ENCODE measurements at regions not wholly inside any gene's neighbourhood (a gene's known extent, or its start where the extent isn't known, plus 50 kb on each side); places are given as distances from the start of the nearest gene placed in this dataset.

DNA sequence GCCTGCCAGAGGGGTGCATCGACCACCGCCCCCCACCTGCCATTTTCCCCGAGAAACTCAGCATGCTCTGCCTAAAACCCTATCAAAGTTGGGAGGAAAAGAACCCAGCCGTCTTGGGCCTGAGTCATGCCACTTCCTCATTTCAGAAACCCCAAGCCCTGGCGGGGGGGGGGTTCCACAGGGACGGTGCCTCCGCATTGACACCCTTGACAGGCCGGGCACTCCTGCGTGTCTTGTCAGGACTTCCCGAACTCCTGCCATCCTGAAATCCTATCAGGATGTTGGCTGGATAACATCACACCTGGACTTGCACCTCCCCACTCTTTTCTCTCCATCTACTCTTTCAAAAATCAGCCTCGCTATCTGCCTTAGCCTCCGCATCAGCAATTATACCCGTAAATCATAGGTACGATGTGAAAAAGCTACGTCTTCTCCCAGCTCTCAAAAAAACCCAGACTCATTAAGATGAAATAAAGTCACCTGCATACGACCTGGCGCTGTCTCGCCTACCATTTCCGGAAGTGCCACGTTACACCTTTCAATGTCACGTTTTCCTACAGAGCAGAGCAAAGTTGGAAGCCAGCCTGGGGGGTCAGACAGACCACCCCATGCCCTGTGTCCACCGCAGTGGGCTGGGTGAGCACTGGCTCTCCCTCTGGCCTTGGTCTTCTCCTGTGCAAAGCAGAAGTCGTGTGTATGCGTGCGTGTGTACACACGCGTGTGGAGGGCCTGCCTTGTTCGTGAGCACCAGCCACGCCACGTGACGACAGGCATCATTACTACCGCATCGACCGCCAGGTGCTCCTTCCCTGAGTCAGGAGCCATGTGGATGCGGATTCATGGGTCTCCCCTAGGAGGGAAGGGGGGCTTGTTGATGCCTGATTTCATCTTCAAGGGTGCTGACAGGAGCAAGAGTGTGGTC lies 96.7 kb downstream of the RFLNA start:
- peak; percentile 51 for DNase-seq
- H2BK120ac ChIP-seq (ENCODE audit: low read depth, low read length): peak overlapping the region; percentile 88
- H4K91ac ChIP-seq (ENCODE audit: insufficient read depth, low read depth, low read length): peak overlapping the region; percentile 87
- H3K14ac ChIP-seq (replicated peaks; ENCODE audit: low read depth, low read length): peak overlapping the region; percentile 88
- in situ Hi-C loops (cut with MboI; ENCODE audit: low sequenced_read_pairs) (no loop called here), intact Hi-C loops (cut with micrococcal nuclease) (no loop called here), dilution Hi-C loops (cut with HindIII; ENCODE audit: low sequenced_read_pairs, unreplicated experiment) (no loop called here)
- no peak overlapping the region for H3K4me3 ChIP-seq (ENCODE audit: insufficient read depth, low read depth, low read length)
- no peak overlapping the region for H3K4me2 ChIP-seq (ENCODE audit: low read depth, low read length)
- peak overlapping the region; percentile 82 for H3K23ac ChIP-seq (ENCODE audit: low read depth, low read length)
- H2BK20ac ChIP-seq (ENCODE audit: low read depth, low read length): peak overlapping the region; percentile 67
- H3K18ac ChIP-seq (ENCODE audit: low read depth, low read length): no peak overlapping the region
- peak overlapping the region; percentile 96 for H2AK5ac ChIP-seq (ENCODE audit: low read depth, low read length)
- H3K9me3 ChIP-seq (ENCODE audit: control insufficient read depth, insufficient read depth, low read length): no peaks in the 10 kb centered on the region
- POLR2A ChIA-PET (ENCODE audit: unreplicated experiment): no interaction called here
- TF ChIP-seq, protein P1, sequence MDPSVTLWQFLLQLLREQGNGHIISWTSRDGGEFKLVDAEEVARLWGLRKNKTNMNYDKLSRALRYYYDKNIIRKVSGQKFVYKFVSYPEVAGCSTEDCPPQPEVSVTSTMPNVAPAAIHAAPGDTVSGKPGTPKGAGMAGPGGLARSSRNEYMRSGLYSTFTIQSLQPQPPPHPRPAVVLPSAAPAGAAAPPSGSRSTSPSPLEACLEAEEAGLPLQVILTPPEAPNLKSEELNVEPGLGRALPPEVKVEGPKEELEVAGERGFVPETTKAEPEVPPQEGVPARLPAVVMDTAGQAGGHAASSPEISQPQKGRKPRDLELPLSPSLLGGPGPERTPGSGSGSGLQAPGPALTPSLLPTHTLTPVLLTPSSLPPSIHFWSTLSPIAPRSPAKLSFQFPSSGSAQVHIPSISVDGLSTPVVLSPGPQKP (IDR thresholded peaks at IDR 0.05; ENCODE audit: borderline replicate concordance, low read depth, low read length): no peak
- no peak for TF ChIP-seq RFX5 (IDR thresholded peaks at IDR 0.05; ENCODE audit: low read depth, low read length)
- 0 out of 2 replicates have a peak, but pooled peaks have one; percentile 33 for TF ChIP-seq MAZ (IDR thresholded peaks at IDR 0.05; ENCODE audit: borderline replicate concordance, low read depth, low read length)
- no peak for TF ChIP-seq NFE2L2 (IDR thresholded peaks at IDR 0.05; ENCODE audit: low read depth, low read length)
- TF ChIP-seq CHD1 (IDR thresholded peaks at IDR 0.05; ENCODE audit: low read depth, low read length): no peak
- no peak for TF ChIP-seq POLR2A (IDR thresholded peaks at IDR 0.05; ENCODE audit: low read depth, low read length)
- TF ChIP-seq MAFK (IDR thresholded peaks at IDR 0.05; ENCODE audit: low read depth, low read length): no peak
- H2BK5ac ChIP-seq (ENCODE audit: low read depth, low read length, poor library complexity, severe bottlenecking): peak overlapping the region; percentile 74
- CTCF ChIA-PET: interaction anchor here (0.6 to 1.3 kb wide), 2 partner anchors 11 to 427 kb away, joined by 3 read pairs; no protein-coding TSS in a partner anchor
- no TSS peak for BruUV-seq (replicated peaks)
- peak overlapping the region; percentile 79 for H3K4ac ChIP-seq (ENCODE audit: low read depth, low read length)
- no peak for ATAC-seq (ENCODE audit: low read depth)
- 74% methylated on average over 18 of the region's 35 CpGs; no CpG with 5 or more reads in 1 of the 2 experiments for WGBS, 2 experiments (ENCODE audit: extremely low coverage in 2 of 2, insufficient read length in 1 of 2)
- peak overlapping the region; percentile 96 for H2AK9ac ChIP-seq (replicated peaks; ENCODE audit: low read depth, low read length, poor library complexity)
- H3K56ac ChIP-seq (ENCODE audit: extremely low read depth, insufficient read depth, low read length): peak overlapping the region; percentile 65; the same call in 1 of the 2 replicates
- H3K4me1 ChIP-seq (ENCODE audit: control insufficient read depth, insufficient read depth, low read length): peaks cover 46% of the 10 kb centered on the region
- no peak overlapping the region for H4K5ac ChIP-seq (ENCODE audit: low read depth, low read length)
- H3K9ac ChIP-seq (ENCODE audit: low read depth, low read length): no peak overlapping the region; the same call in 1 of the 2 replicates
- no peaks in the 10 kb centered on the region for H3K27me3 ChIP-seq (ENCODE audit: control insufficient read depth, insufficient read depth, low read length)
- H2AFZ ChIP-seq (replicated peaks; ENCODE audit: low read length, poor library complexity): peak overlapping the region; percentile 64
- H4K20me1 ChIP-seq (ENCODE audit: insufficient read depth, low read length): peaks cover 43% of the 10 kb centered on the region
- H3K9me1 ChIP-seq (ENCODE audit: insufficient read depth, low read length): peaks cover 12% of the 10 kb centered on the region
- peak overlapping the region; percentile 61 for H3K27ac ChIP-seq (ENCODE audit: insufficient read depth, low read length)
- H3K36me3 ChIP-seq (ENCODE audit: control insufficient read depth, insufficient read depth, low read length): peaks cover 26% of the 10 kb centered on the region
- H2BK15ac ChIP-seq (ENCODE audit: low read depth, low read length): peak overlapping the region; percentile 91; the same call in 1 of the 3 replicates
- peaks cover 28 to 74% of the 10 kb centered on the region in 2 experiments for H3K79me1 ChIP-seq (ENCODE audit: low read depth in 1 of 2, low read length in 2 of 2)
- H4K8ac ChIP-seq (ENCODE audit: low read depth in 2 of 2, low read length in 2 of 2): peak overlapping the region; percentile 70 to 83

All from IMR-90 (cell line).